Neural crest cell (in vitro differentiated cells): ENCODE measurements at regions not wholly inside any gene's neighbourhood (a gene's known extent, or its start where the extent isn't known, plus 50 kb on each side); places are given as distances from the start of the nearest gene placed in this dataset.

Experiments used
- DNase-seq: peaks from one replicate; pipeline ENCODE4 v3.0.0; 2021; ENCODE audit warnings: low read depth, mixed read lengths, low spot score
- H3K27ac Mint-ChIP-seq: one replicate; pipeline ENCODE4 v1.8.0; 2021; ENCODE audit warnings: mild to moderate bottlenecking, mixed read lengths; ENCODE audit not compliant: unreplicated experiment
- H3K27me3 Mint-ChIP-seq: 2 replicates; pipeline ENCODE4 v1.8.0; 2021; ENCODE audit warnings: low read depth, mild to moderate bottlenecking, mixed read lengths
- H3K36me3 Mint-ChIP-seq: 2 replicates; pipeline ENCODE4 v1.8.0; 2021; ENCODE audit warnings: low read depth, mild to moderate bottlenecking, mixed read lengths
- H3K4me1 Mint-ChIP-seq: 2 replicates; pipeline ENCODE4 v1.8.0; 2021; ENCODE audit warnings: mixed read lengths
- H3K4me3 Mint-ChIP-seq: one replicate; pipeline ENCODE4 v1.8.0; 2021; ENCODE audit warnings: mild to moderate bottlenecking, mixed read lengths
- H3K9me3 Mint-ChIP-seq: 2 replicates; pipeline ENCODE4 v1.8.0; 2021; ENCODE audit warnings: mixed read lengths
- CTCF ChIP-seq: fragments of 200-600 bp; sonication (generic); conservative IDR thresholded peaks from 2 replicates; pipeline ENCODE4 v1.5.0; 2021; ENCODE audit warnings: antibody characterized with exemption, mild to moderate bottlenecking

GRCh38 chr3:194972641-194973040 is 287.0 kb downstream of the FAM43A start:
- Mint-ChIP-seq H3K9me3 (peaks cover 6% of the 10 kb centered on the region), H3K4me3 (no peak overlapping the region), H3K4me1 (no peaks in the 10 kb centered on the region), H3K27ac (no peak overlapping the region), H3K36me3 (no peaks in the 10 kb centered on the region), H3K27me3 (peaks cover 5% of the 10 kb centered on the region)
- no peak for TF ChIP-seq CTCF
- no peak for DNase-seq

GRCh38 chr3:194973366-194974000 is 287.8 kb downstream of the FAM43A start:
- DNase-seq: no peak
- Mint-ChIP-seq H3K9me3 (peaks cover 6% of the 10 kb centered on the region), H3K36me3 (no peaks in the 10 kb centered on the region), H3K27ac (no peak overlapping the region), H3K4me3 (no peak overlapping the region), H3K4me1 (no peaks in the 10 kb centered on the region), H3K27me3 (no peaks in the 10 kb centered on the region)
- no peak for TF ChIP-seq CTCF

- no peak overlapping the region for H3K4me3 Mint-ChIP-seq
- H3K27me3 Mint-ChIP-seq: no peaks in the 10 kb centered on the region
- no peak for TF ChIP-seq CTCF
- no peak for DNase-seq
- H3K4me1 Mint-ChIP-seq: no peaks in the 10 kb centered on the region
- H3K36me3 Mint-ChIP-seq: no peaks in the 10 kb centered on the region
- H3K9me3 Mint-ChIP-seq: peaks cover 6% of the 10 kb centered on the region
- no peak overlapping the region for H3K27ac Mint-ChIP-seq
Measured at GRCh38 chr3:194974468-194975135, 288.9 kb downstream of the FAM43A start.

- DNase-seq: no peak
- no peaks in the 10 kb centered on the region for H3K9me3 Mint-ChIP-seq
- no peaks in the 10 kb centered on the region for H3K27me3 Mint-ChIP-seq
- H3K4me3 Mint-ChIP-seq: no peak overlapping the region
- no peaks in the 10 kb centered on the region for H3K4me1 Mint-ChIP-seq
- no peaks in the 10 kb centered on the region for H3K36me3 Mint-ChIP-seq
- no peak for TF ChIP-seq CTCF
- H3K27ac Mint-ChIP-seq: no peak overlapping the region
Measured at GRCh38 chr3:194976049-194976451, 290.4 kb downstream of the FAM43A start.

- H3K9me3 Mint-ChIP-seq: no peaks in the 10 kb centered on the region
- H3K27ac Mint-ChIP-seq: no peak overlapping the region
- H3K36me3 Mint-ChIP-seq: no peaks in the 10 kb centered on the region
- peaks cover 2% of the 10 kb centered on the region for H3K27me3 Mint-ChIP-seq
- H3K4me3 Mint-ChIP-seq: no peak overlapping the region
- H3K4me1 Mint-ChIP-seq: no peaks in the 10 kb centered on the region
- no peak for DNase-seq
- TF ChIP-seq CTCF: no peak
Measured at GRCh38 chr3:194976874-194977273, 291.2 kb downstream of the FAM43A start.
